ENCODE measurements at regions not wholly inside any gene's neighbourhood (a gene's known extent, or its start where the extent isn't known, plus 50 kb on each side); places are given as distances from the start of the nearest gene placed in this dataset.

DNA sequence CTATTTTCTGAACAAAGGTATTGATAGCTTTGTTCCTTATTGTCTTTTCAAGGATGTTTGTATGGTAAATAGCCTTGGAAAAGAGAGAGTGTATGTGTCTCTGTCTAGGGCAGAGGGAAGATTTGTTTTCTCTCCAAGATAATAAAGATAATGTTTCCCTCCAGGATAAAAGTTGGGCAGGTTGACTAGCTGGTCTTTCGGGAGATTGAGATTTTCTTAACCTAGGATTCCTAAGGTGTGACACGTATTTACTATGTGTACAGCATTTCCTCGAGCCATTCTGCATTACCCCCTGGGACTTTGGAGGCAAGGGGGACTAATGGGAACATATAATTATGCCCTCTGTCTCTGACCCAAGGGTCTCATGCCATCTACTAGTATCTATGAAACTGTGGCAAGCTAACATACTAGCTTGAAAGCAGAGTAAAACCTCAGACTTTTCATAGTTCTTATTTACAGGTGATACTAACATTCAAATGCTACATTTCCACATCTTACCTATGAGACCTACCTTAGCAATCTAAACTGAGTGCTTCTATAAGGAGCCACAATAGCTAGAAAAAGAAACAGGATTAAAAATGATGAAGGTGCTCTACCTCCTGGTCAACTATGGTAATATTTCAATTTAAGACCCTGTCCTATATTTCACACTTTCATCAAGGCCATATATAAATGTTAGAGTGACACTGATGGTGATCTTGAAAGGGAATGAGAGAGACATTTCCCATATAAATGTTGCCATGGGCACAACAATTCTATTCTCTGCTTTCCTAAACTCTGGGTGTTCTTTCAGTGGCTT is 252.9 kb upstream of the CBLB start:
- Histone ChIP-seq H3K4me2 (no peak overlapping the region), H2AFZ (no peak overlapping the region), H3K4me3 (no peak overlapping the region), H3K9me2 (ENCODE audit: insufficient read depth) (no peaks in the 10 kb centered on the region), H3K36me3 (ENCODE audit: insufficient read depth) (no peaks in the 10 kb centered on the region), H3F3A (replicated peaks; ENCODE audit: low read depth) (no peaks in the 10 kb centered on the region), H3K79me2 (replicated peaks; ENCODE audit: insufficient read depth) (no peaks in the 10 kb centered on the region), H3K27ac (ENCODE audit: low read depth) (no peak overlapping the region), H3K4me1 (ENCODE audit: insufficient read depth) (no peaks in the 10 kb centered on the region), H3K27me3 (ENCODE audit: insufficient read depth) (no peaks in the 10 kb centered on the region), H4K20me1 (replicated peaks; ENCODE audit: insufficient read depth) (no peaks in the 10 kb centered on the region)
- no peaks in the 10 kb centered on the region for H3K27me3 Mint-ChIP-seq (ENCODE audit: insufficient read depth, low read depth, poor library complexity)
- no peaks in the 10 kb centered on the region for H3K36me3 Mint-ChIP-seq (ENCODE audit: low read depth)
- TF ChIP-seq, protein P1, sequence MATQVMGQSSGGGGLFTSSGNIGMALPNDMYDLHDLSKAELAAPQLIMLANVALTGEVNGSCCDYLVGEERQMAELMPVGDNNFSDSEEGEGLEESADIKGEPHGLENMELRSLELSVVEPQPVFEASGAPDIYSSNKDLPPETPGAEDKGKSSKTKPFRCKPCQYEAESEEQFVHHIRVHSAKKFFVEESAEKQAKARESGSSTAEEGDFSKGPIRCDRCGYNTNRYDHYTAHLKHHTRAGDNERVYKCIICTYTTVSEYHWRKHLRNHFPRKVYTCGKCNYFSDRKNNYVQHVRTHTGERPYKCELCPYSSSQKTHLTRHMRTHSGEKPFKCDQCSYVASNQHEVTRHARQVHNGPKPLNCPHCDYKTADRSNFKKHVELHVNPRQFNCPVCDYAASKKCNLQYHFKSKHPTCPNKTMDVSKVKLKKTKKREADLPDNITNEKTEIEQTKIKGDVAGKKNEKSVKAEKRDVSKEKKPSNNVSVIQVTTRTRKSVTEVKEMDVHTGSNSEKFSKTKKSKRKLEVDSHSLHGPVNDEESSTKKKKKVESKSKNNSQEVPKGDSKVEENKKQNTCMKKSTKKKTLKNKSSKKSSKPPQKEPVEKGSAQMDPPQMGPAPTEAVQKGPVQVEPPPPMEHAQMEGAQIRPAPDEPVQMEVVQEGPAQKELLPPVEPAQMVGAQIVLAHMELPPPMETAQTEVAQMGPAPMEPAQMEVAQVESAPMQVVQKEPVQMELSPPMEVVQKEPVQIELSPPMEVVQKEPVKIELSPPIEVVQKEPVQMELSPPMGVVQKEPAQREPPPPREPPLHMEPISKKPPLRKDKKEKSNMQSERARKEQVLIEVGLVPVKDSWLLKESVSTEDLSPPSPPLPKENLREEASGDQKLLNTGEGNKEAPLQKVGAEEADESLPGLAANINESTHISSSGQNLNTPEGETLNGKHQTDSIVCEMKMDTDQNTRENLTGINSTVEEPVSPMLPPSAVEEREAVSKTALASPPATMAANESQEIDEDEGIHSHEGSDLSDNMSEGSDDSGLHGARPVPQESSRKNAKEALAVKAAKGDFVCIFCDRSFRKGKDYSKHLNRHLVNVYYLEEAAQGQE (IDR thresholded peaks at IDR 0.05; ENCODE audit: unreplicated experiment) = no peak
- TF ChIP-seq, protein P2, sequence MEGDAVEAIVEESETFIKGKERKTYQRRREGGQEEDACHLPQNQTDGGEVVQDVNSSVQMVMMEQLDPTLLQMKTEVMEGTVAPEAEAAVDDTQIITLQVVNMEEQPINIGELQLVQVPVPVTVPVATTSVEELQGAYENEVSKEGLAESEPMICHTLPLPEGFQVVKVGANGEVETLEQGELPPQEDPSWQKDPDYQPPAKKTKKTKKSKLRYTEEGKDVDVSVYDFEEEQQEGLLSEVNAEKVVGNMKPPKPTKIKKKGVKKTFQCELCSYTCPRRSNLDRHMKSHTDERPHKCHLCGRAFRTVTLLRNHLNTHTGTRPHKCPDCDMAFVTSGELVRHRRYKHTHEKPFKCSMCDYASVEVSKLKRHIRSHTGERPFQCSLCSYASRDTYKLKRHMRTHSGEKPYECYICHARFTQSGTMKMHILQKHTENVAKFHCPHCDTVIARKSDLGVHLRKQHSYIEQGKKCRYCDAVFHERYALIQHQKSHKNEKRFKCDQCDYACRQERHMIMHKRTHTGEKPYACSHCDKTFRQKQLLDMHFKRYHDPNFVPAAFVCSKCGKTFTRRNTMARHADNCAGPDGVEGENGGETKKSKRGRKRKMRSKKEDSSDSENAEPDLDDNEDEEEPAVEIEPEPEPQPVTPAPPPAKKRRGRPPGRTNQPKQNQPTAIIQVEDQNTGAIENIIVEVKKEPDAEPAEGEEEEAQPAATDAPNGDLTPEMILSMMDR (conservative IDR thresholded peaks at IDR 0.05; ENCODE audit: low read depth in 2 of 2) = no peak
- TF ChIP-seq ZNF331 (CRISPR knock-in tag; IDR thresholded peaks at IDR 0.05; ENCODE audit: low read depth) (no peak), STAT1 (IDR thresholded peaks at IDR 0.05; ENCODE audit: unreplicated experiment) (no peak), ZNF114 (CRISPR knock-in tag; IDR thresholded peaks at IDR 0.05) (no peak)
- TF ChIP-seq, protein P3, sequence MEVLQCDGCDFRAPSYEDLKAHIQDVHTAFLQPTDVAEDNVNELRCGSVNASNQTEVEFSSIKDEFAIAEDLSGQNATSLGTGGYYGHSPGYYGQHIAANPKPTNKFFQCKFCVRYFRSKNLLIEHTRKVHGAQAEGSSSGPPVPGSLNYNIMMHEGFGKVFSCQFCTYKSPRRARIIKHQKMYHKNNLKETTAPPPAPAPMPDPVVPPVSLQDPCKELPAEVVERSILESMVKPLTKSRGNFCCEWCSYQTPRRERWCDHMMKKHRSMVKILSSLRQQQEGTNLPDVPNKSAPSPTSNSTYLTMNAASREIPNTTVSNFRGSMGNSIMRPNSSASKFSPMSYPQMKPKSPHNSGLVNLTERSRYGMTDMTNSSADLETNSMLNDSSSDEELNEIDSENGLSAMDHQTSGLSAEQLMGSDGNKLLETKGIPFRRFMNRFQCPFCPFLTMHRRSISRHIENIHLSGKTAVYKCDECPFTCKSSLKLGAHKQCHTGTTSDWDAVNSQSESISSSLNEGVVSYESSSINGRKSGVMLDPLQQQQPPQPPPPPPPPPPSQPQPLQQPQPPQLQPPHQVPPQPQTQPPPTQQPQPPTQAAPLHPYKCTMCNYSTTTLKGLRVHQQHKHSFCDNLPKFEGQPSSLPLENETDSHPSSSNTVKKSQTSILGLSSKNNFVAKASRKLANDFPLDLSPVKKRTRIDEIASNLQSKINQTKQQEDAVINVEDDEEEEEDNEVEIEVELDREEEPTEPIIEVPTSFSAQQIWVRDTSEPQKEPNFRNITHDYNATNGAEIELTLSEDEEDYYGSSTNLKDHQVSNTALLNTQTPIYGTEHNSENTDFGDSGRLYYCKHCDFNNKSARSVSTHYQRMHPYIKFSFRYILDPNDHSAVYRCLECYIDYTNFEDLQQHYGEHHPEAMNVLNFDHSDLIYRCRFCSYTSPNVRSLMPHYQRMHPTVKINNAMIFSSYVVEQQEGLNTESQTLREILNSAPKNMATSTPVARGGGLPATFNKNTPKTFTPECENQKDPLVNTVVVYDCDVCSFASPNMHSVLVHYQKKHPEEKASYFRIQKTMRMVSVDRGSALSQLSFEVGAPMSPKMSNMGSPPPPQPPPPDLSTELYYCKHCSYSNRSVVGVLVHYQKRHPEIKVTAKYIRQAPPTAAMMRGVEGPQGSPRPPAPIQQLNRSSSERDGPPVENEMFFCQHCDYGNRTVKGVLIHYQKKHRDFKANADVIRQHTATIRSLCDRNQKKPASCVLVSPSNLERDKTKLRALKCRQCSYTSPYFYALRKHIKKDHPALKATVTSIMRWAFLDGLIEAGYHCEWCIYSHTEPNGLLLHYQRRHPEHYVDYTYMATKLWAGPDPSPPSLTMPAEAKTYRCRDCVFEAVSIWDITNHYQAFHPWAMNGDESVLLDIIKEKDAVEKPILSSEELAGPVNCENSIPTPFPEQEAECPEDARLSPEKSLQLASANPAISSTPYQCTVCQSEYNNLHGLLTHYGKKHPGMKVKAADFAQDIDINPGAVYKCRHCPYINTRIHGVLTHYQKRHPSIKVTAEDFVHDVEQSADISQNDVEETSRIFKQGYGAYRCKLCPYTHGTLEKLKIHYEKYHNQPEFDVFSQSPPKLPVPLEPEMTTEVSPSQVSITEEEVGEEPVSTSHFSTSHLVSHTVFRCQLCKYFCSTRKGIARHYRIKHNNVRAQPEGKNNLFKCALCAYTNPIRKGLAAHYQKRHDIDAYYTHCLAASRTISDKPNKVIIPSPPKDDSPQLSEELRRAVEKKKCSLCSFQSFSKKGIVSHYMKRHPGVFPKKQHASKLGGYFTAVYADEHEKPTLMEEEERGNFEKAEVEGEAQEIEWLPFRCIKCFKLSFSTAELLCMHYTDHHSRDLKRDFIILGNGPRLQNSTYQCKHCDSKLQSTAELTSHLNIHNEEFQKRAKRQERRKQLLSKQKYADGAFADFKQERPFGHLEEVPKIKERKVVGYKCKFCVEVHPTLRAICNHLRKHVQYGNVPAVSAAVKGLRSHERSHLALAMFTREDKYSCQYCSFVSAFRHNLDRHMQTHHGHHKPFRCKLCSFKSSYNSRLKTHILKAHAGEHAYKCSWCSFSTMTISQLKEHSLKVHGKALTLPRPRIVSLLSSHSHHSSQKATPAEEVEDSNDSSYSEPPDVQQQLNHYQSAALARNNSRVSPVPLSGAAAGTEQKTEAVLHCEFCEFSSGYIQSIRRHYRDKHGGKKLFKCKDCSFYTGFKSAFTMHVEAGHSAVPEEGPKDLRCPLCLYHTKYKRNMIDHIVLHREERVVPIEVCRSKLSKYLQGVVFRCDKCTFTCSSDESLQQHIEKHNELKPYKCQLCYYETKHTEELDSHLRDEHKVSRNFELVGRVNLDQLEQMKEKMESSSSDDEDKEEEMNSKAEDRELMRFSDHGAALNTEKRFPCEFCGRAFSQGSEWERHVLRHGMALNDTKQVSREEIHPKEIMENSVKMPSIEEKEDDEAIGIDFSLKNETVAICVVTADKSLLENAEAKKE (CRISPR knock-in tag; IDR thresholded peaks at IDR 0.05) = no peak
- no peak overlapping the region for H3K27ac Mint-ChIP-seq
- ATAC-seq (no peak), DNase-seq (ENCODE audit: low spot score) (no peak)
- peaks cover 3% of the 10 kb centered on the region; the same call in 1 of the 3 replicates for H3K4me1 Mint-ChIP-seq
- no peaks in the 10 kb centered on the region for H3K9me3 Mint-ChIP-seq
- H3K4me3 Mint-ChIP-seq = no peak overlapping the region

Measured in GM23338 (cell line).